GM23338 (cell line): ENCODE measurements at regions not wholly inside any gene's neighbourhood (a gene's known extent, or its start where the extent isn't known, plus 50 kb on each side); places are given as distances from the start of the nearest gene placed in this dataset.
A peak's percentile ranks its signal among the peaks of the same experiment; 100 is the strongest.
"Not testable (repeated sequence)": the region's sequence is repeated elsewhere in the genome, so short reads cannot be mapped to it uniquely, and the experiment has no call there.

ENCODE experiments used
- ATAC-seq: fragments of 200-7000 bp; cut with Tn5 transposase; 3 replicates; pipeline ENCODE4 v1.9.1; 2020
- DNase-seq: peaks from one replicate; pipeline ENCODE4 v3.0.0-alpha.2; 2015; ENCODE audit warnings: low spot score
- H2AFZ ChIP-seq: fragments of 200-600 bp; sonication (generic); 2 replicates; pipeline ENCODE4 v1.8.0; 2016; ENCODE audit warnings: antibody characterized with exemption, mild to moderate bottlenecking, moderate library complexity
- H3F3A ChIP-seq: fragments of 200-600 bp; sonication (generic); replicated peaks from 2 replicates; pipeline ENCODE4 v1.8.0; 2017; ENCODE audit warnings: antibody characterized with exemption, mixed run types, low read depth
- H3K27ac ChIP-seq: fragments of 200-600 bp; sonication (generic); 2 replicates; pipeline ENCODE4 v1.6.1; 2016; ENCODE audit warnings: low read depth
- H3K27me3 ChIP-seq: fragments of 200-600 bp; sonication (generic); 2 replicates; pipeline ENCODE4 v1.8.0; 2016; ENCODE audit warnings: mild to moderate bottlenecking, mixed run types, moderate library complexity; ENCODE audit not compliant: insufficient read depth
- H3K36me3 ChIP-seq: fragments of 200-600 bp; sonication (generic); 2 replicates; pipeline ENCODE4 v1.8.0; 2016; ENCODE audit warnings: mild to moderate bottlenecking; ENCODE audit not compliant: insufficient read depth
- H3K4me1 ChIP-seq: fragments of 200-600 bp; sonication (generic); 2 replicates; pipeline ENCODE4 v1.8.0; 2016; ENCODE audit warnings: mild to moderate bottlenecking, moderate library complexity; ENCODE audit not compliant: insufficient read depth
- H3K4me2 ChIP-seq: fragments of 200-600 bp; sonication (generic); 2 replicates; pipeline ENCODE4 v1.7.1; 2017; ENCODE audit warnings: mixed run types
- H3K4me3 ChIP-seq: fragments of 200-600 bp; sonication (generic); 2 replicates; pipeline ENCODE4 v1.6.1; 2016; ENCODE audit warnings: mixed run types
- H3K79me2 ChIP-seq: fragments of 200-600 bp; sonication (generic); replicated peaks from 2 replicates; pipeline ENCODE4 v1.8.0; 2017; ENCODE audit warnings: mild to moderate bottlenecking; ENCODE audit not compliant: insufficient read depth
- H3K9me2 ChIP-seq: fragments of 200-600 bp; sonication (generic); 2 replicates; pipeline ENCODE4 v1.8.0; 2017; ENCODE audit not compliant: insufficient read depth
- H4K20me1 ChIP-seq: fragments of 200-600 bp; sonication (generic); replicated peaks from 2 replicates; pipeline ENCODE4 v1.8.0; 2017; ENCODE audit warnings: mild to moderate bottlenecking; ENCODE audit not compliant: insufficient read depth
- H3K27ac Mint-ChIP-seq: 2 replicates; pipeline ENCODE4 v1.8.0; 2020; ENCODE audit warnings: inconsistent platforms, mild to moderate bottlenecking, moderate library complexity, mixed read lengths
- H3K27me3 Mint-ChIP-seq: 3 replicates; pipeline ENCODE4 v1.8.0; 2022; ENCODE audit warnings: low read depth, mild to moderate bottlenecking, moderate library complexity, mixed read lengths, inconsistent platforms; ENCODE audit not compliant: insufficient read depth, poor library complexity
- H3K36me3 Mint-ChIP-seq: 3 replicates; pipeline ENCODE4 v1.8.0; 2021; ENCODE audit warnings: low read depth, mild to moderate bottlenecking, inconsistent platforms, moderate library complexity, mixed read lengths
- H3K4me1 Mint-ChIP-seq: 3 replicates; pipeline ENCODE4 v1.8.0; 2020; ENCODE audit warnings: mild to moderate bottlenecking, inconsistent platforms, mixed read lengths
- H3K4me3 Mint-ChIP-seq: 3 replicates; pipeline ENCODE4 v1.8.0; 2021; ENCODE audit warnings: moderate library complexity, mild to moderate bottlenecking, inconsistent platforms, mixed read lengths
- H3K9me3 Mint-ChIP-seq: 3 replicates; pipeline ENCODE4 v1.8.0; 2020; ENCODE audit warnings: moderate library complexity, mild to moderate bottlenecking, inconsistent platforms, mixed read lengths
- CREB1 ChIP-seq: fragments of 250-450 bp; sonication (Bioruptor Pico); IDR thresholded peaks from 2 replicates; pipeline ENCODE4 v1.5.0; 2020; ENCODE audit warnings: low read depth, mild to moderate bottlenecking, moderate library complexity
- CTCF ChIP-seq, 2 experiments: fragments of 200-600 bp in 1 of 2; sonication (generic) in 1 of 2; conservative IDR thresholded peaks; 2 replicates each; pipeline versions ENCODE4 v1.5.1 to v1.6.1; 2016 to 2017; ENCODE audit warnings: antibody characterized with exemption in 2 of 2, low read depth in 2 of 2, mild to moderate bottlenecking in 2 of 2, moderate library complexity in 1 of 2
- ETS1 ChIP-seq: IDR thresholded peaks from 2 replicates; pipeline ENCODE4 v1.6.1; 2016; ENCODE audit warnings: antibody characterized with exemption
- EZH2 ChIP-seq: fragments of 200-600 bp; sonication (generic); IDR thresholded peaks from one replicate; pipeline ENCODE4 v1.8.0; 2017; ENCODE audit warnings: antibody characterized with exemption, mild to moderate bottlenecking, low read depth; ENCODE audit not compliant: unreplicated experiment
- EZH2phosphoT487 ChIP-seq: fragments of 200-600 bp; sonication (generic); IDR thresholded peaks from one replicate; pipeline ENCODE4 v1.8.1; 2018; ENCODE audit warnings: antibody characterized with exemption; ENCODE audit not compliant: unreplicated experiment
- JUNB ChIP-seq: IDR thresholded peaks from one replicate; pipeline ENCODE4 v1.6.1; 2016; ENCODE audit warnings: antibody characterized with exemption; ENCODE audit not compliant: unreplicated experiment
- NANOG ChIP-seq: IDR thresholded peaks from 2 replicates; pipeline ENCODE4 v1.6.1; 2016; ENCODE audit warnings: antibody characterized with exemption, borderline replicate concordance
- REST ChIP-seq: IDR thresholded peaks from one replicate; pipeline ENCODE4 v1.6.1; 2018; ENCODE audit warnings: antibody characterized with exemption; ENCODE audit not compliant: unreplicated experiment
- STAT1 ChIP-seq: IDR thresholded peaks from one replicate; pipeline ENCODE4 v1.6.1; 2016; ENCODE audit warnings: antibody characterized with exemption; ENCODE audit not compliant: unreplicated experiment
- ZNF114 ChIP-seq: fragments of 250-450 bp; sonication (Bioruptor Pico); IDR thresholded peaks from 2 replicates; pipeline ENCODE4 v1.5.0; 2020; ENCODE audit warnings: mild to moderate bottlenecking, moderate library complexity
- ZNF331 ChIP-seq: fragments of 250-450 bp; sonication (Bioruptor Pico); IDR thresholded peaks from 2 replicates; pipeline ENCODE4 v1.5.0; 2020; ENCODE audit warnings: low read depth, mild to moderate bottlenecking, moderate library complexity

- H3K4me1 ChIP-seq, H3K36me3 ChIP-seq, H3K27me3 ChIP-seq, H3K4me2 ChIP-seq, H3K4me1 Mint-ChIP-seq, H3F3A ChIP-seq, H4K20me1 ChIP-seq, H3K27me3 Mint-ChIP-seq, DNase-seq, H3K4me3 Mint-ChIP-seq, ATAC-seq, H3K4me3 ChIP-seq, H2AFZ ChIP-seq, H3K9me3 Mint-ChIP-seq, H3K79me2 ChIP-seq, H3K27ac Mint-ChIP-seq, H3K27ac ChIP-seq, H3K36me3 Mint-ChIP-seq: not testable (repeated sequence)
- peaks cover 10% of the 10 kb centered on the region; the same call in 1 of the 2 replicates for H3K9me2 ChIP-seq
Observed at GRCh38 chr21:32934068-32934467, 91.7 kb upstream of the OLIG2 start.

- Histone ChIP-seq H3K4me3 (no peak overlapping the region), H3K27ac (no peak overlapping the region), H2AFZ (peak overlapping the region; percentile 38; the same call in 1 of the 2 replicates), H3K36me3 (no peaks in the 10 kb centered on the region), H3F3A (no peaks in the 10 kb centered on the region), H3K79me2 (no peaks in the 10 kb centered on the region), H3K9me2 (peaks cover 10% of the 10 kb centered on the region; the same call in 1 of the 2 replicates), H3K27me3 (no peaks in the 10 kb centered on the region), H3K4me1 (no peaks in the 10 kb centered on the region; the same call in 1 of the 2 replicates), H3K4me2 (no peak overlapping the region), H4K20me1 (no peaks in the 10 kb centered on the region)
- H3K36me3 Mint-ChIP-seq: no peaks in the 10 kb centered on the region
- no peak overlapping the region for H3K27ac Mint-ChIP-seq
- ATAC-seq: no peak
- H3K27me3 Mint-ChIP-seq: peaks cover 7% of the 10 kb centered on the region
- H3K4me1 Mint-ChIP-seq: no peaks in the 10 kb centered on the region
- H3K9me3 Mint-ChIP-seq: no peaks in the 10 kb centered on the region
- no peak overlapping the region for H3K4me3 Mint-ChIP-seq
- no peak for DNase-seq
- TF ChIP-seq NANOG (no peak), JUNB (no peak), ZNF331 (CRISPR knock-in tag) (no peak), EZH2 (no peak), ZNF114 (CRISPR knock-in tag) (no peak), REST (no peak), CREB1 (no peak), CTCF (conservative IDR thresholded peaks at IDR 0.05; ENCODE audit: low read depth in 2 of 2) (no peak), EZH2phosphoT487 (no peak), STAT1 (no peak), ETS1 (no peak)
Observed at GRCh38 chr21:32934829-32935228, 90.9 kb upstream of the OLIG2 start.
